HEK293 (cell line): ENCODE measurements at regions not wholly inside any gene's neighbourhood (a gene's known extent, or its start where the extent isn't known, plus 50 kb on each side); places are given as distances from the start of the nearest gene placed in this dataset.

Experiments
- CTCF ChIA-PET: fragments of 350-600 bp; formaldehyde crosslinking; extraction: SDS; loops from one replicate; lab custom pipeline; 2021; ENCODE audit warnings: antibody characterized with exemption; lab: Yijun Ruan, JAX
- POLR2A ChIA-PET: fragments of 300-600 bp; formaldehyde crosslinking; extraction: SDS; loops from one replicate; lab custom pipeline; 2020; ENCODE audit warnings: antibody characterized with exemption, inconsistent platforms; lab: Yijun Ruan, JAX
- H3K27ac ChIP-seq: fragments of 200-500 bp; sonication (Bioruptor generic); 2 replicates; pipeline ENCODE4 v1.5.1; 2014; ENCODE audit warnings: low read depth, low read length, control low read depth, inconsistent platforms; ENCODE audit errors: extremely low read depth
- H3K36me3 ChIP-seq, 2 experiments: fragments of 200-500 bp in 1 of 2; sonication (Bioruptor generic) in 1 of 2; 1 replicate in 1 of 2; 2 replicates in 1 of 2; pipeline ENCODE4 v1.5.1; 2014 to 2017; ENCODE audit warnings: inconsistent platforms in 2 of 2, low read length in 2 of 2; ENCODE audit not compliant: control insufficient read depth in 2 of 2, insufficient read depth in 1 of 2
- H3K4me1 ChIP-seq: fragments of 200-500 bp; sonication (Bioruptor generic); 2 replicates; pipeline ENCODE4 v1.5.1; 2014; ENCODE audit warnings: mild to moderate bottlenecking, low read length, inconsistent platforms; ENCODE audit not compliant: control insufficient read depth, insufficient read depth
- H3K4me3 ChIP-seq: 2 replicates; pipeline ENCODE4 v1.5.1; 2011; ENCODE audit warnings: low read depth, mild to moderate bottlenecking, control low read depth, low read length, moderate library complexity
- H3K9me3 ChIP-seq: fragments of 200-500 bp; sonication (Bioruptor generic); 2 replicates; pipeline ENCODE4 v1.5.1; 2014; ENCODE audit warnings: low read depth, low read length, inconsistent platforms; ENCODE audit not compliant: control insufficient read depth, insufficient read depth
- HIC1 ChIP-seq: fragments of 450-650 bp; formaldehyde crosslinking; IDR thresholded peaks from 2 replicates; pipeline ENCODE4 v1.5.1; 2016; ENCODE audit warnings: missing biosample characterization, missing genetic modification characterization
- IKZF3 ChIP-seq: fragments of 450-650 bp; IDR thresholded peaks from 2 replicates; pipeline ENCODE4 v1.5.0; 2018; ENCODE audit warnings: missing biosample characterization, mild to moderate bottlenecking, missing genetic modification characterization, moderate library complexity
- KLF16 ChIP-seq: fragments of 450-650 bp; formaldehyde crosslinking; IDR thresholded peaks from 2 replicates; pipeline ENCODE4 v1.5.1; 2017; ENCODE audit warnings: missing biosample characterization, missing genetic modification characterization
- SCRT2 ChIP-seq: fragments of 450-650 bp; formaldehyde crosslinking; IDR thresholded peaks from 2 replicates; pipeline ENCODE4 v1.5.1; 2016; ENCODE audit warnings: missing biosample characterization, missing genetic modification characterization
- SP3 ChIP-seq: fragments of 450-650 bp; formaldehyde crosslinking; IDR thresholded peaks from 2 replicates; pipeline ENCODE4 v1.5.1; 2016; ENCODE audit warnings: missing biosample characterization, missing genetic modification characterization
- ZBTB1 ChIP-seq: fragments of 450-650 bp; formaldehyde crosslinking; IDR thresholded peaks from 2 replicates; pipeline ENCODE4 v1.5.1; 2016; ENCODE audit warnings: missing biosample characterization, missing genetic modification characterization
- ZBTB7A ChIP-seq: fragments of 450-650 bp; formaldehyde crosslinking; IDR thresholded peaks from 2 replicates; pipeline ENCODE4 v1.5.1; 2016; ENCODE audit warnings: low read depth, missing biosample characterization, missing genetic modification characterization
- ZFP37 ChIP-seq: fragments of 450-650 bp; formaldehyde crosslinking; IDR thresholded peaks from 2 replicates; pipeline ENCODE4 v1.5.1; 2016; ENCODE audit warnings: missing biosample characterization, missing genetic modification characterization
- ZNF133 ChIP-seq: fragments of 450-650 bp; formaldehyde crosslinking; IDR thresholded peaks from 2 replicates; pipeline ENCODE4 v1.5.1; 2016; ENCODE audit warnings: missing biosample characterization, missing genetic modification characterization
- ZNF146 ChIP-seq: fragments of 450-650 bp; formaldehyde crosslinking; IDR thresholded peaks from 2 replicates; pipeline ENCODE4 v1.5.1; 2016; ENCODE audit warnings: missing biosample characterization, missing genetic modification characterization
- ZNF184 ChIP-seq: fragments of 450-650 bp; IDR thresholded peaks from 2 replicates; pipeline ENCODE4 v1.5.1; 2018; ENCODE audit warnings: missing biosample characterization, mild to moderate bottlenecking, missing genetic modification characterization
- ZNF266 ChIP-seq: fragments of 450-650 bp; formaldehyde crosslinking; IDR thresholded peaks from 2 replicates; pipeline ENCODE4 v1.5.1; 2016; ENCODE audit warnings: missing biosample characterization, missing genetic modification characterization, low read depth
- ZNF274 ChIP-seq, 2 experiments: fragments of 200-500 bp in 1 of 2; fragments of 450-650 bp in 1 of 2; sonication (Bioruptor generic) in 1 of 2; formaldehyde crosslinking in 1 of 2; IDR thresholded peaks; 2 replicates each; pipeline versions ENCODE4 v1.5.1 to v1.6.1; 2014 to 2016; ENCODE audit warnings: borderline replicate concordance in 1 of 2, inconsistent platforms in 1 of 2, low read length in 1 of 2, missing biosample characterization in 1 of 2, missing genetic modification characterization in 1 of 2
- ZNF280D ChIP-seq: fragments of 450-650 bp; formaldehyde crosslinking; IDR thresholded peaks from 2 replicates; pipeline ENCODE4 v1.5.1; 2016; ENCODE audit warnings: missing biosample characterization, missing genetic modification characterization
- ZNF311 ChIP-seq: fragments of 450-650 bp; formaldehyde crosslinking; IDR thresholded peaks from 2 replicates; pipeline ENCODE4 v1.5.1; 2017; ENCODE audit warnings: missing biosample characterization, missing genetic modification characterization, borderline replicate concordance
- ZNF423 ChIP-seq: fragments of 450-650 bp; formaldehyde crosslinking; IDR thresholded peaks from 2 replicates; pipeline ENCODE4 v1.5.1; 2016; ENCODE audit warnings: missing biosample characterization, missing genetic modification characterization
- ZNF426 ChIP-seq: fragments of 450-650 bp; formaldehyde crosslinking; IDR thresholded peaks from 2 replicates; pipeline ENCODE4 v1.5.1; 2017; ENCODE audit warnings: missing biosample characterization, missing genetic modification characterization, mild to moderate bottlenecking, inconsistent platforms, moderate library complexity
- ZNF433 ChIP-seq: fragments of 450-650 bp; formaldehyde crosslinking; IDR thresholded peaks from 2 replicates; pipeline ENCODE4 v1.5.1; 2016; ENCODE audit warnings: missing biosample characterization, missing genetic modification characterization, low read depth
- ZNF701 ChIP-seq: fragments of 450-650 bp; formaldehyde crosslinking; IDR thresholded peaks from 2 replicates; pipeline ENCODE4 v1.5.1; 2016; ENCODE audit warnings: missing biosample characterization, missing genetic modification characterization
- TF ChIP-seq, protein P1 (sequence below): fragments of 450-650 bp; formaldehyde crosslinking; IDR thresholded peaks from 2 replicates; pipeline ENCODE4 v1.5.1; 2016; ENCODE audit warnings: missing biosample characterization, missing genetic modification characterization
- TF ChIP-seq, protein P2 (sequence below): fragments of 450-650 bp; formaldehyde crosslinking; conservative IDR thresholded peaks from 2 replicates; pipeline ENCODE4 v1.5.1; 2016; ENCODE audit warnings: low read depth, missing biosample characterization, missing genetic modification characterization
- TF ChIP-seq, protein P3 (sequence below): sonication (generic); formaldehyde crosslinking; IDR thresholded peaks from 2 replicates; pipeline ENCODE4 v1.8.1; 2022; ENCODE audit warnings: mild to moderate bottlenecking, moderate library complexity, missing genetic modification reagents

DNA sequence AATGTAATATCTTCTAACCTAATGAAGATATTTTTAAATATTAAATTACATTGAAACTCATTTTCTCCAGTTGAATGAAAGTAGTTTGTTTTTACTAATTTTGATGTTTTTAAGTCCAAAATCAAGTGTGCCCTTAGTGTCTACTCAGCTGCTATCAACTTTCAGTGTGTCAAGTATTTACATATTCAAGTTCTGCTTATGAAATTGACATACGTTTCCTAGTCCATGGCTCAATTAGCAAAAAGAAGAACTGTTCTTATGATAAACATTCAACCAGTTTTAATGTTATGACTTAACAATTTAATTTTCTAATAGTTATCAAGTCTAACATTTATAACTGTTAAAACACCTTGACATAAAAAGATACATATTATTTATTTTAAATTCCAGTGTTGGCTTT is 137.1 kb downstream of the DUSP6 start:
- Histone ChIP-seq H3K36me3 (no peaks in the 10 kb centered on the region), H3K4me1 (no peaks in the 10 kb centered on the region), H3K9me3 (no peaks in the 10 kb centered on the region), H3K4me3 (no peak overlapping the region), H3K27ac (no peak overlapping the region)
- ChIA-PET POLR2A (no interaction called here), CTCF (interaction anchor here (0.6 kb wide), 2 partner anchors 227 to 581 kb away, joined by 3 read pairs; no protein-coding TSS in a partner anchor)
- TF ChIP-seq ZNF433 (tag by site-specific recombination) (no peak), ZNF274 (IDR thresholded peaks at IDR 0.05; ENCODE audit: low read length) (no peak), ZNF274 (tag by site-specific recombination; IDR thresholded peaks at IDR 0.05; ENCODE audit: borderline replicate concordance) (no peak), ZBTB1 (tag by site-specific recombination) (no peak), SP3 (no peak), SCRT2 (tag by site-specific recombination) (no peak), ZNF133 (tag by site-specific recombination) (no peak), ZNF426 (no peak), ZFP37 (tag by site-specific recombination) (no peak), ZNF280D (no peak)
- TF ChIP-seq, protein P1, sequence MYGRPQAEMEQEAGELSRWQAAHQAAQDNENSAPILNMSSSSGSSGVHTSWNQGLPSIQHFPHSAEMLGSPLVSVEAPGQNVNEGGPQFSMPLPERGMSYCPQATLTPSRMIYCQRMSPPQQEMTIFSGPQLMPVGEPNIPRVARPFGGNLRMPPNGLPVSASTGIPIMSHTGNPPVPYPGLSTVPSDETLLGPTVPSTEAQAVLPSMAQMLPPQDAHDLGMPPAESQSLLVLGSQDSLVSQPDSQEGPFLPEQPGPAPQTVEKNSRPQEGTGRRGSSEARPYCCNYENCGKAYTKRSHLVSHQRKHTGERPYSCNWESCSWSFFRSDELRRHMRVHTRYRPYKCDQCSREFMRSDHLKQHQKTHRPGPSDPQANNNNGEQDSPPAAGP (tag by site-specific recombination) = no peak

- Histone ChIP-seq H3K36me3 (no peaks in the 10 kb centered on the region), H3K9me3 (no peaks in the 10 kb centered on the region), H3K27ac (no peak overlapping the region), H3K4me1 (no peaks in the 10 kb centered on the region), H3K4me3 (no peak overlapping the region)
- POLR2A ChIA-PET = no interaction called here
- CTCF ChIA-PET = interaction anchor here (0.6 kb wide), 1 partner anchor 149 kb away, joined by 4 read pairs; no protein-coding TSS in a partner anchor
- TF ChIP-seq, protein P2, sequence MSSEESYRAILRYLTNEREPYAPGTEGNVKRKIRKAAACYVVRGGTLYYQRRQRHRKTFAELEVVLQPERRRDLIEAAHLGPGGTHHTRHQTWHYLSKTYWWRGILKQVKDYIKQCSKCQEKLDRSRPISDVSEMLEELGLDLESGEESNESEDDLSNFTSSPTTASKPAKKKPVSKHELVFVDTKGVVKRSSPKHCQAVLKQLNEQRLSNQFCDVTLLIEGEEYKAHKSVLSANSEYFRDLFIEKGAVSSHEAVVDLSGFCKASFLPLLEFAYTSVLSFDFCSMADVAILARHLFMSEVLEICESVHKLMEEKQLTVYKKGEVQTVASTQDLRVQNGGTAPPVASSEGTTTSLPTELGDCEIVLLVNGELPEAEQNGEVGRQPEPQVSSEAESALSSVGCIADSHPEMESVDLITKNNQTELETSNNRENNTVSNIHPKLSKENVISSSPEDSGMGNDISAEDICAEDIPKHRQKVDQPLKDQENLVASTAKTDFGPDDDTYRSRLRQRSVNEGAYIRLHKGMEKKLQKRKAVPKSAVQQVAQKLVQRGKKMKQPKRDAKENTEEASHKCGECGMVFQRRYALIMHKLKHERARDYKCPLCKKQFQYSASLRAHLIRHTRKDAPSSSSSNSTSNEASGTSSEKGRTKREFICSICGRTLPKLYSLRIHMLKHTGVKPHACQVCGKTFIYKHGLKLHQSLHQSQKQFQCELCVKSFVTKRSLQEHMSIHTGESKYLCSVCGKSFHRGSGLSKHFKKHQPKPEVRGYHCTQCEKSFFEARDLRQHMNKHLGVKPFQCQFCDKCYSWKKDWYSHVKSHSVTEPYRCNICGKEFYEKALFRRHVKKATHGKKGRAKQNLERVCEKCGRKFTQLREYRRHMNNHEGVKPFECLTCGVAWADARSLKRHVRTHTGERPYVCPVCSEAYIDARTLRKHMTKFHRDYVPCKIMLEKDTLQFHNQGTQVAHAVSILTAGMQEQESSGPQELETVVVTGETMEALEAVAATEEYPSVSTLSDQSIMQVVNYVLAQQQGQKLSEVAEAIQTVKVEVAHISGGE = no peak
- TF ChIP-seq ZBTB7A (tag by site-specific recombination) (no peak), IKZF3 (tag by site-specific recombination) (no peak)
Measured at GRCh38 chr12:89213747-89214146, 138.6 kb downstream of the DUSP6 start.

GRCh38 chr12:89213139-89213538 is 139.2 kb downstream of the DUSP6 start:
- H3K4me3 ChIP-seq = no peak overlapping the region
- H3K27ac ChIP-seq = no peak overlapping the region
- no peaks in the 10 kb centered on the region for H3K4me1 ChIP-seq
- H3K9me3 ChIP-seq = no peaks in the 10 kb centered on the region
- CTCF ChIA-PET = no interaction called here
- POLR2A ChIA-PET = no interaction called here
- no peaks in the 10 kb centered on the region for H3K36me3 ChIP-seq
- TF ChIP-seq ZNF423 (tag by site-specific recombination) (no peak), ZNF311 (tag by site-specific recombination) (no peak), ZNF184 (tag by site-specific recombination) (no peak), ZNF266 (tag by site-specific recombination) (no peak), HIC1 (tag by site-specific recombination) (no peak), IKZF3 (tag by site-specific recombination) (no peak), ZNF701 (tag by site-specific recombination) (no peak), ZNF146 (tag by site-specific recombination) (no peak), KLF16 (no peak)
- TF ChIP-seq, protein P3, sequence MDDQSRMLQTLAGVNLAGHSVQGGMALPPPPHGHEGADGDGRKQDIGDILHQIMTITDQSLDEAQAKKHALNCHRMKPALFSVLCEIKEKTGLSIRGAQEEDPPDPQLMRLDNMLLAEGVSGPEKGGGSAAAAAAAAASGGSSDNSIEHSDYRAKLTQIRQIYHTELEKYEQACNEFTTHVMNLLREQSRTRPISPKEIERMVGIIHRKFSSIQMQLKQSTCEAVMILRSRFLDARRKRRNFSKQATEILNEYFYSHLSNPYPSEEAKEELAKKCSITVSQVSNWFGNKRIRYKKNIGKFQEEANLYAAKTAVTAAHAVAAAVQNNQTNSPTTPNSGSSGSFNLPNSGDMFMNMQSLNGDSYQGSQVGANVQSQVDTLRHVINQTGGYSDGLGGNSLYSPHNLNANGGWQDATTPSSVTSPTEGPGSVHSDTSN (CRISPR knock-in tag) = no peak
